Spinal cord (tissue), 9 donors: ENCODE measurements at regions not wholly inside any gene's neighbourhood (a gene's known extent, or its start where the extent isn't known, plus 50 kb on each side); places are given as distances from the start of the nearest gene placed in this dataset.

Experiments used
- DNase-seq, 6 donors: peaks; one replicate each; pipeline versions ENCODE4 v3.0.0 to v3.0.0-alpha.2; 2013 to 2015; ENCODE audit warnings: low spot score in 6 of 6, low read depth in 4 of 6
- H3K27ac ChIP-seq: one replicate; pipeline ENCODE4 v1.5.1; 2013; ENCODE audit warnings: low read depth, low read length, control low read depth
- H3K27me3 ChIP-seq: one replicate; pipeline ENCODE4 v1.6.1; 2013; ENCODE audit warnings: low read length; ENCODE audit not compliant: control insufficient read depth, insufficient read depth
- H3K36me3 ChIP-seq: one replicate; pipeline ENCODE4 v1.6.1; 2013; ENCODE audit warnings: low read length; ENCODE audit not compliant: control insufficient read depth, insufficient read depth
- H3K4me1 ChIP-seq: one replicate; pipeline ENCODE4 v1.6.1; 2013; ENCODE audit warnings: low read length; ENCODE audit not compliant: control insufficient read depth, insufficient read depth
- H3K4me3 ChIP-seq: one replicate; pipeline ENCODE4 v1.5.1; 2013; ENCODE audit warnings: low read depth, low read length, control low read depth
- H3K9me3 ChIP-seq: one replicate; pipeline ENCODE4 v1.6.1; 2013; ENCODE audit warnings: low read length; ENCODE audit not compliant: control insufficient read depth, insufficient read depth
- WGBS: methylation state at CpG from one replicate; pipeline ENCODE4 v1.1.5; 2013; ENCODE audit warnings: missing lambda C conversion rate; ENCODE audit not compliant: insufficient coverage; 5-methylcytosine and 5-hydroxymethylcytosine counted together
- donor health status: healthy.

DNA sequence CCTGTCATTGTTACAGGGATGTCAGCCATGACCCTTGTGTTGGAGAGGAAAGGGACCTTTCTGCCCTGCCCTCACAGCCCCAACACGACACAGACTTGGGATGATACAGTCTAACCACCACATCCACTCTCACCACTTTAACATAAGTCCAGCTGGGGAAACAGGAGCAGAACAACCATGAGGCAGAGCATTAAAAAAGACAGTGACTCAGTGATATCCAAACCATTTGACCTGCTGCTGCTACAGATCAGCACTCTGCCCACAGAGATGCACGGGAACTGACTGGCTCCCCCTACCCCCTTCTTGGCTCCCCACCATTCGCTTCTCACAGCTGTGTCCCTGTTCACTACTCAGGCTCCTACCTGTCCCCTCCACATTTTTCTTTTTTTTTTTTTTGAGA is 458.6 kb downstream of the ZNF608 start:
- H3K27ac ChIP-seq: no peak overlapping the region
- H3K4me3 ChIP-seq: no peak overlapping the region
- DNase-seq: no peak
- no peaks in the 10 kb centered on the region for H3K9me3 ChIP-seq
- 92% methylated on average over 2 of the region's 3 CpGs for WGBS
- H3K36me3 ChIP-seq: no peaks in the 10 kb centered on the region
- H3K27me3 ChIP-seq: no peaks in the 10 kb centered on the region
- H3K4me1 ChIP-seq: peaks cover 11% of the 10 kb centered on the region

DNA sequence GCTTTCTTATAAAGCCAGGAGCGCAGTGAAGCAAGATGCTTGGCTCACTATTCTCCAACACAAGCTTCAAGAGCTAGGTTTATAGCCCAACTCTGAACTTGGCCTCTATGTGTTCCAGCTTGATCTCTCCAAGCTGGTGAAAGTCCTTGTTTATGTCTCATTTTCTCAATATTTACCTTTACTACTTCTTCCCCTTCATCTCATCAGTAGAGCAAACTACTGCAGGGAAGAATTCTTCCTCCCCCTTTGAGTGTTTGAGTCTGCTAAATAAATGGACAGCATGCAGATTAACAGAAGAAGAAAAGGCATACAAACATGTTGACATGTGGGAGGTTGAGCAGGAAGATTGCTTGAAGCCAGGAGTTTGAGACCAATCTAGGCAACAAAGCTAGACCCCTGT is 460.7 kb downstream of the ZNF608 start:
- Histone ChIP-seq H3K27ac (no peak overlapping the region), H3K4me3 (no peak overlapping the region), H3K4me1 (peaks cover 11% of the 10 kb centered on the region), H3K9me3 (no peaks in the 10 kb centered on the region), H3K36me3 (no peaks in the 10 kb centered on the region), H3K27me3 (no peaks in the 10 kb centered on the region)
- no peak for DNase-seq
- 75% methylated on average over 1 of the region's 1 CpG for WGBS

DNA sequence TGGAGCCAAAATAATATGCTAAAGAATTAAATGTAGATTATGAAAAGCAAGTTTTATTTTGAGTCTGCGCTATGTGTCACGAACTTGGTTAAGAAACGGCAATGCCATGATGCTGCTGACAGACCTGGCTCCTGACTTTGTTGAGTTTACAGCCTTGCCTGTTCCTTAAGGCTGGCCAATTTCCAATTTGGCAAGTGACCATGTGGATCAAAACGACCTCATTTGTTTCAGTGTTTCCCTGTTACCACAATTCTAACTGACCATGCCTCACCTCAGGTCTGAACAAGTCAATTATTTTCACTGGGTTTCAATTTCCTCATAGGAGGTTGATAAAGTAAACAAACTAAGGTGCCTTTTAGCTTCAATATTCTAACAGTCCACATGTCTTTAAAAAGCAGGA is 461.4 kb downstream of the ZNF608 start:
- WGBS: 65% methylated on average over 4 of the region's 4 CpGs
- Histone ChIP-seq H3K27me3 (no peaks in the 10 kb centered on the region), H3K4me1 (peaks cover 11% of the 10 kb centered on the region), H3K4me3 (no peak overlapping the region), H3K36me3 (no peaks in the 10 kb centered on the region), H3K27ac (no peak overlapping the region), H3K9me3 (no peaks in the 10 kb centered on the region)
- DNase-seq: peak in 2 of 6 donors; percentile 52 to 62

DNA sequence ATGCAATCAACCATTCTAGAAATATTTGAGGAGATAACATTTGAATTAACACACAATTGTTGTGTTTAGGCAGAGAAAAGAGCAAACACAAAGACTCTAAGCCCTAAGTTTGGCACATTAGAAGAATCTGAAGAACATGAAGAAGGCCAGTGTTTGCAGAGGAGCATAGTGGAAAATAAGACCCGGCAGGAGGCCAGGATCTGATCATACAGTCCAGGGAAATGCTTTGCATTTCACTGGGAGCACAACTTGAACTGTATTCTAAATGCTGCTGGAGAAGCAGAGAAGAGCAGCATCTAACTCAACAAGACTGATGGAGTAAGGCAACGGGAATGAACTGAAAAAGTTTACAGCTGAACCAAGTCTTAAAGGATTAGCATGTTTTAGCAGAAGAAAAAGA is 463.4 kb downstream of the ZNF608 start:
- no peaks in the 10 kb centered on the region for H3K36me3 ChIP-seq
- H3K9me3 ChIP-seq: no peaks in the 10 kb centered on the region
- H3K4me3 ChIP-seq: no peak overlapping the region
- 73% methylated on average over 2 of the region's 2 CpGs for WGBS
- no peak for DNase-seq
- H3K4me1 ChIP-seq: no peaks in the 10 kb centered on the region
- H3K27ac ChIP-seq: no peak overlapping the region
- no peaks in the 10 kb centered on the region for H3K27me3 ChIP-seq

DNA sequence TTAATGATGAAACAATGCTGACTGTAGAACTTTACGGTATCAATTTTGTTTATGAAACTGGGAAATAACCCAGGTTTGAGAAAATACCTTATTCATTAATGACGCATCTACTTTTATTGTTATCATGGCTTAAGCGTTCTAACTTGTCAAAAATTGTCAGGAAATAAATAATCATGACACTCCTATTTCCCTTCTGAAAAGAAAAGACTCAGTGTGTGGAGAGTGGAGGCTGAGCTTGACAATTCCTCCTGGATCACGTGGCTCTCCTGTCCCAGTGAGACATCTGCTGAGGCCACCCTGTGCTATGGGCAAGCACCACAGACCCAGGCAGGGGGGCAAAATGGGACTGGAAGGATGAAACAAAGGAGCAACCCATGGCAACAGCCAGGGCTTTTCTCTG is 466.4 kb downstream of the ZNF608 start:
- Histone ChIP-seq H3K27ac (no peak overlapping the region), H3K4me1 (no peaks in the 10 kb centered on the region), H3K4me3 (no peak overlapping the region), H3K36me3 (no peaks in the 10 kb centered on the region), H3K9me3 (no peaks in the 10 kb centered on the region), H3K27me3 (no peaks in the 10 kb centered on the region)
- 56% methylated on average over 1 of the region's 4 CpGs for WGBS
- DNase-seq: no peak

DNA sequence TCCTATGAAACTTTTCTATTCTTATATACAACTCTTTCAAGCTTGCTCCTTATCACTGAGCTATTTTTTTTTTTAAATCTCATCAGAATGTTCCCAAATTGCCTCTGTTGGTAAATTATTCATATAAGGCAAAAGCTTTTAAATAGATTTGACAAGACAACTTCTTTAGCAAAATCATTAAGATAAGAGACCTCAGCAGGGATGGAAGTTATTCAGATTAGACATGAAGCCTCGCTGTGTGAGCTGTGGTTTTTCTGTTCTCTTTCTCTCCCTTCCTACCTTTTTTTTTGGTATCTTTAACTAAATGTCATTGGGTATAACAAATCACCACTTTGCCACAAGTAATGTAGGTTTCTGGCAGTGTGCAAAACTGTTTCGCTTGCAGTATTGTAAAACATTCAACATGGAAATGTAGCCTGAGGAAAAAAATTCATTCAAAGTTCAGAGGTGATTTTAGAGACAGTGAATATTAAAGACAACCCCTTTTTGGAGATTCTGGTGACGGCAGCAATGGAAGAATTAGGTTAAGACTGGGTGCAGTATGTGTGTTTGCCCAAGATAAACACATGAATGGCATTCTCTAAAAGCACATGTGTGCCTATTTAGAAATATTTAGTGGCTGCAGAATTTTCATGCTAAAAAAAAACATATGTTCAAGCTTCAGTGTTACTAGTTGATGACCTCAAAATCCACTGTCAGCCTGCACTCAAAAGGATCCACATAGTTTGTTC is 467.1 kb downstream of the ZNF608 start:
- Histone ChIP-seq H3K4me3 (no peak overlapping the region), H3K4me1 (no peaks in the 10 kb centered on the region), H3K27me3 (no peaks in the 10 kb centered on the region), H3K36me3 (no peaks in the 10 kb centered on the region), H3K9me3 (no peaks in the 10 kb centered on the region), H3K27ac (no peak overlapping the region)
- peak in 1 of 6 donors; percentile 57 for DNase-seq
- 76% methylated on average over 2 of the region's 3 CpGs for WGBS

DNA sequence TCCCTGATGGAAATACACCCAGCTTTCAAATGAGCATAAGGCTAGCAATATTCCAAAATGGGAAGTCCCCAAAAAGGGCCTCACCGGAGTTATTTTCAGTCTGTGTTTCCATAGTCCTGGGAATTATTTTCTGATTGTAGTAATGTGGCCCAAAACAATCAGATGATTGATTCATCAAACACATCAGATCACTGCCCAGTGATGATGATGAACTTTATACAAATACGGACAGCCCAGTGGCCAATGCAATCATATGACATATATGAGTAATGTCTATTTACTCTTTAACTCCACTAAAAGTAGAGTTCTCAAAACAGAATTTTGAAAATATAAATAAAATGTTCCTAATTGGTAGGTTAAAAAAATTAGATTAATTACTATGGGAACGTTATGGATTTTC is 467.8 kb downstream of the ZNF608 start:
- no peak for DNase-seq
- H3K27ac ChIP-seq: no peak overlapping the region
- no CpG with 5 or more reads among the region's 3 CpGs for WGBS
- H3K4me1 ChIP-seq: no peaks in the 10 kb centered on the region
- no peaks in the 10 kb centered on the region for H3K36me3 ChIP-seq
- H3K4me3 ChIP-seq: no peak overlapping the region
- H3K9me3 ChIP-seq: no peaks in the 10 kb centered on the region
- no peaks in the 10 kb centered on the region for H3K27me3 ChIP-seq

DNA sequence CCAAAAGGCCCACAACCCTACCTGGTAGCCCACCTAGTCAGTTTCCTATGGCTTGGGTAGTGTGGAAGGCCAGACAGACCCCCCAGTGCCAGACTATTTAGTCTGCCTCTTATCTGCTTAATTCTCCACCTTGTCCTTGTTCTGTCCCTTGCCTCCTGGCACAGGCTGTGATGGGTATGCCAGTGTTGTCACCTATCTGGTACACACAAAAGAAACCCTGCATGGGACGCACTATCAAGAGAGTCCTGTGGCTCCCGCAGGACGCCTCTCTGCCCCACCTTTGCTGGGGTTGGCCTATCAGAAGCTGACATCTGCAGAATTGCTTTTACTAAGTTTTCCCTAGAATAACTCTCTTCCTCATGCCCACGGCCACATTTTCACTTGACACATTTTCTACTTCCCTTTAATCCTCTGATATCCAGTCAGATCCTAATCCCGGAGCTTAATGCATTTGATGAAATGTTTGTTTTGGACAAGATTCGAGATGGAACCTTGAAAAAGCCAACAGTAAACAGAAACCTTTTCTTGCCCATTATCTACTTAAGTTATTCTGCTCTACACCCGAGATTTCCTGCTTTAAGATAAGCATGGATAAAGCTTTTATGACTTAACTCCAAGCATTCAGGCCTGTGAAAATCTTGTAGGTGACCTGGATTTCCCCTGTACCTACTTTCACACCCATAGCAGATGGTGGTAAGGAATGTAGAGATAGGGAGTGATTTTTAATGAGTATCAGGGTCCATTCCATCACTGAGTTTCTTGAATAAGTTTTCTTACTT is 468.5 kb downstream of the ZNF608 start:
- Histone ChIP-seq H3K4me1 (no peaks in the 10 kb centered on the region), H3K27ac (no peak overlapping the region), H3K27me3 (no peaks in the 10 kb centered on the region), H3K36me3 (no peaks in the 10 kb centered on the region), H3K4me3 (no peak overlapping the region), H3K9me3 (no peaks in the 10 kb centered on the region)
- no peak for DNase-seq
- WGBS: 71% methylated on average over 4 of the region's 7 CpGs

DNA sequence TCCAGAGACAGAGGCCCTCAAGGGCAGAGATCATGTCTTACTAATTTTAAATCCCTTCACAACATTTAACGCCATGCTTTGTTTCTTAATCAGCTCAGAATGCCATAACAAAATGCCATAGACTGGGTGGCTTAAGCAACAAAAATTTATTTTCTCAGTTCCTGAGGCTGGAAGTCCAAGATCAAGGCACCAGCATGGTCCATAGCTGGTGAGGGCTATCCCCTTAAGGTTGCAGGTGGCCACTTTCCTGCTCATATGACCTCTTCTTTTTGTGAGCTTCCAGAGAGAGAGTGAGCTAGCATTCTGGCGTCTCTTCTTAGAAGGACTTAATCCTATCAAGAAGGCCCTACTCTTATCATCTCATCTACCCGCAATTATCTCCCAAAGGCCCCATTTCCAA is 470.3 kb downstream of the ZNF608 start:
- 100% methylated on average over 1 of the region's 3 CpGs for WGBS
- H3K9me3 ChIP-seq: no peaks in the 10 kb centered on the region

DNA sequence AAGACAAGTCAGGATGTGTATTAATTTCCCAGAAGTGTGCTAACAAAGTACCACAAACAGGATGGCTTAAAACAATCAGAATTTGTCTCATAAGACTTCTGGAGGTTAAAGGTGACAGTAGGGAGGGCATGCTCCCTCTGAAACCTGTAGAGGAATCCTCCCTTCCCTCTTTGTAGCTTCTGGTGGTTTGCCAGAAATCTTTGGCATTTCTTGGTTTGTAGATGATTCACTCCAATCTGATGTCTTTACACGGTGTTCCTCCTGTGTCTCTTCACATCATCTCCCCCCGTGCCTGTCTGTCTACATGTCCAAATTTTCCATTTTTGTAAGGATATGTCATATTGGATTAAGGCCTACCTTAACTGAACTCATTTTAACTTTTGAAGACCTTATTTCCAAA is 471.5 kb downstream of the ZNF608 start:
- no peaks in the 10 kb centered on the region for H3K36me3 ChIP-seq
- no CpG with 5 or more reads among the region's 2 CpGs for WGBS
- no peak for DNase-seq

More for the DNA sequence above, 470.3 kb downstream of the ZNF608 start:
- H3K27ac ChIP-seq: no peak overlapping the region
- H3K27me3 ChIP-seq: no peaks in the 10 kb centered on the region
- H3K36me3 ChIP-seq: no peaks in the 10 kb centered on the region
- H3K4me3 ChIP-seq: no peak overlapping the region
- no peaks in the 10 kb centered on the region for H3K4me1 ChIP-seq
- DNase-seq: no peak

More for the DNA sequence above, 471.5 kb downstream of the ZNF608 start:
- no peaks in the 10 kb centered on the region for H3K27me3 ChIP-seq
- H3K27ac ChIP-seq: no peak overlapping the region
- H3K4me3 ChIP-seq: no peak overlapping the region
- H3K4me1 ChIP-seq: no peaks in the 10 kb centered on the region
- no peaks in the 10 kb centered on the region for H3K9me3 ChIP-seq
